Activated B cell treated with CpG ODN at 0.5 μM for 24 hours (primary cell): ENCODE measurements at regions not wholly inside any gene's neighbourhood (a gene's known extent, or its start where the extent isn't known, plus 50 kb on each side); places are given as distances from the start of the nearest gene placed in this dataset.

ENCODE experiments used
- ATAC-seq: fragments of 200-7000 bp; cut with Tn5 transposase; one replicate; pipeline ENCODE4 v1.10.0; 2021; ENCODE audit warnings: low read depth, mild to moderate bottlenecking, moderate library complexity
- CTCF ChIA-PET: fragments of 350-600 bp; sonication (Branson Sonifier 250); formaldehyde crosslinking; loops from one replicate; lab custom pipeline; 2021; ENCODE audit warnings: antibody characterized with exemption; lab: Charles Lee
- POLR2A ChIA-PET: fragments of 350-600 bp; sonication (Branson Sonifier 250); formaldehyde crosslinking; loops from one replicate; lab custom pipeline; 2021; ENCODE audit warnings: antibody characterized with exemption; lab: Charles Lee
- DNase-seq: peaks from one replicate; pipeline ENCODE4 v3.0.0; 2022
- H3K27ac Mint-ChIP-seq: one replicate; pipeline ENCODE4 v1.8.0; 2020; ENCODE audit warnings: mixed read lengths
- H3K27me3 Mint-ChIP-seq: one replicate; pipeline ENCODE4 v1.8.0; 2021; ENCODE audit warnings: mixed read lengths
- H3K36me3 Mint-ChIP-seq: one replicate; pipeline ENCODE4 v1.8.0; 2021; ENCODE audit warnings: low read depth, mixed read lengths
- H3K4me1 Mint-ChIP-seq: one replicate; pipeline ENCODE4 v1.8.0; 2021; ENCODE audit warnings: mixed read lengths
- H3K4me3 Mint-ChIP-seq: one replicate; pipeline ENCODE4 v1.8.0; 2020; ENCODE audit warnings: mild to moderate bottlenecking, mixed read lengths
- H3K9me3 Mint-ChIP-seq: one replicate; pipeline ENCODE4 v1.8.0; 2020; ENCODE audit warnings: mixed read lengths
- CTCF ChIP-seq: fragments of 200-600 bp; IDR thresholded peaks from one replicate; pipeline ENCODE4 v1.8.0; 2022; ENCODE audit warnings: antibody characterized with exemption, mild to moderate bottlenecking
- intact Hi-C: fragments of 100-400 bp; cut with micrococcal nuclease; formaldehyde crosslinking; loops from one replicate; pipeline ENCODE4 v1.15.1; 2024

GRCh38 chr3:124439603-124440002 lies 290.6 kb upstream of the UMPS start:
- H3K4me3 Mint-ChIP-seq, result no peak overlapping the region
- TF ChIP-seq CTCF, result no peak
- no peaks in the 10 kb centered on the region for H3K36me3 Mint-ChIP-seq
- H3K9me3 Mint-ChIP-seq, result peaks cover 2% of the 10 kb centered on the region
- CTCF ChIA-PET, result no interaction called here
- intact Hi-C loops, result no loop called here
- POLR2A ChIA-PET, result no interaction called here
- no peak for ATAC-seq
- H3K27me3 Mint-ChIP-seq, result peaks cover 4% of the 10 kb centered on the region
- no peak for DNase-seq
- no peaks in the 10 kb centered on the region for H3K4me1 Mint-ChIP-seq
- H3K27ac Mint-ChIP-seq, result no peak overlapping the region

DNA sequence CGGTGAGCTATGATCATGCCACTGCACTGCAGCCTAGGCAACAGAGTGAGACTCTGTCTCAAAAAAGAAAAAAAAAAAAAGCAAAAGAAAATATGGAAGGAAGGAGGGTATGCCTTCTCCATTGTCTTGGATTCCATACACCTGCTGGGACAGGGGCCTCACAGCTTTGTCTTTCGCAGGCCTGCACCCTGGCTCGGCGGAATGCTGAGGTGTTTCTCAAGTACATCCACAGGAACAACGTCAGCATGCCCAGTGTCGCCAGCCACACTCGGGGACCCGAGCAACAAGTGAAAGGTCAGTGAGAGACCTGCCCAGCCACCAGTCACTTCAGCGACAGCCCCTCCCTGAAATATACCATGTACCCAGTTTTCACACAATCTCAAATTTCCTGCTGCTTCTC lies 288.5 kb upstream of the UMPS start:
- Mint-ChIP-seq H3K27me3 (peaks cover 4% of the 10 kb centered on the region), H3K9me3 (no peaks in the 10 kb centered on the region), H3K4me1 (no peaks in the 10 kb centered on the region), H3K27ac (no peak overlapping the region), H3K4me3 (no peak overlapping the region), H3K36me3 (no peaks in the 10 kb centered on the region)
- DNase-seq, result no peak
- intact Hi-C loops, result no loop called here
- ChIA-PET CTCF (no interaction called here), POLR2A (no interaction called here)
- no peak for ATAC-seq
- TF ChIP-seq CTCF, result no peak

DNA sequence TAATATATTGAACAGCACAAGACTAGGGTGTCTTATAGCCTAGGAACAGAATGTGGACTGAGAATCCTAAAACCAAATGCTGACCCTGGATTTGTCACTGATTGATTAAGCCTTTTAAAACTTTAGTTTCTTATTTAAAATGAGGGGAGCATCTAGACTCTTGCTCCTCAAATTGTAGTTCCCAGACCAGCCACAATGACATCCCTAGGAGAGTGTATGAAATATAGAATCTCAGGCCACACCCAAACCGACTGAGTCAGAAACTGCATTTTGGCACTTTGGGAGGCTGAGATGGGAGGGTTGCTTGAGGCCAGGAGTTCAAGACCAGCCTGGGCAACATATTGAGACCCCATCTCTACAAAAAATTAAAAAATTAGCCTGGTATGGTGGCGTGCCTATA lies 287.8 kb upstream of the UMPS start:
- Mint-ChIP-seq H3K27me3 (peaks cover 4% of the 10 kb centered on the region), H3K4me1 (no peaks in the 10 kb centered on the region), H3K4me3 (no peak overlapping the region), H3K9me3 (no peaks in the 10 kb centered on the region), H3K36me3 (no peaks in the 10 kb centered on the region), H3K27ac (no peak overlapping the region)
- CTCF ChIA-PET, result no interaction called here
- ATAC-seq (no peak), DNase-seq (no peak)
- no peak for TF ChIP-seq CTCF
- intact Hi-C loops, result no loop called here
- POLR2A ChIA-PET, result no interaction called here

DNA sequence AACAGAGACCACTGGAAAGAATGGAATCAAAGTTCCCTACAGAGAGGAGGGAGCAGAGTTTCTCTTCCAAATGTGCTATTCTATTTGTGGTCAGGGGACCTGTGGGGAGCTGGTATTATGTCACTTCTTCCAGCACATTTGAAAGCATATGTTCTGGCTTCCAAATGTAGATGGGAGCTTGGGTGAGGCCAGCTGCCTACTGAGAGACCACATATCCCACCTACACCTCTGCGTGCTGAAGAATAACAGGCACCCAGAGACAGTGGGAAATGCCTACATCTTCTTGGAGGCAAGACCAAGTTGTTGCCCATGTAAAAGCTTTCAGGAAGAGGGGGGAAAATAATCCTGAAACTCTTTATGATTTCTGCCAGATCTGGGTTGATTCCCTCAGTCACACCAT lies 286.8 kb upstream of the UMPS start:
- CTCF ChIA-PET, result no interaction called here
- H3K27me3 Mint-ChIP-seq, result peaks cover 5% of the 10 kb centered on the region

DNA sequence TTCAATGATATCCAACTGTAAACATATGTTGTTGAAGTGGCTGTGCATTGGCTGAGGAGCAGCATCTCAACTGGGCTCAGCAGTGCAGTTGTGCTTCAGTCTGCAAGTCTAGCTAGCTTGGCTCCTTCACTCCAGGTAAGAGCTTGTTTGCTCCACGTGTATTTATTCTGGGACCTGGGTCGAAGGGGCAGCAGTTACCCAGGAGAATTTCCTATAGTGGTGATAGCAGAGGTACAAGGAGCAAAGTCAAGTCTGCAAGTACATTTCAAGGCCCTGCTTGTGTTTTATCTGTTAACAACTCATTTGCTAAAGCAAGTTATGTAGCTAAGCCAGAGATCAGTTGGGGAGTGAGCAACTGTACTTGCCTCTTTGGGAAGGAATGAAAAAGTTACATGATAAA lies 286.2 kb upstream of the UMPS start:
- Mint-ChIP-seq H3K27ac (no peak overlapping the region), H3K9me3 (no peaks in the 10 kb centered on the region), H3K4me3 (no peak overlapping the region), H3K27me3 (peaks cover 7% of the 10 kb centered on the region), H3K36me3 (no peaks in the 10 kb centered on the region), H3K4me1 (no peaks in the 10 kb centered on the region)
- DNase-seq (no peak), ATAC-seq (no peak)
- intact Hi-C loops, result no loop called here
- ChIA-PET POLR2A (no interaction called here), CTCF (no interaction called here)
- no peak for TF ChIP-seq CTCF

More for the DNA sequence above, 286.8 kb upstream of the UMPS start:
- H3K4me3 Mint-ChIP-seq, result no peak overlapping the region
- ATAC-seq (no peak), DNase-seq (no peak)
- no peaks in the 10 kb centered on the region for H3K4me1 Mint-ChIP-seq
- POLR2A ChIA-PET, result no interaction called here
- no peaks in the 10 kb centered on the region for H3K9me3 Mint-ChIP-seq
- H3K36me3 Mint-ChIP-seq, result no peaks in the 10 kb centered on the region
- intact Hi-C loops, result no loop called here
- no peak overlapping the region for H3K27ac Mint-ChIP-seq
- TF ChIP-seq CTCF, result no peak
